Fibroblast of pulmonary artery (primary cell): ENCODE measurements at regions not wholly inside any gene's neighbourhood (a gene's known extent, or its start where the extent isn't known, plus 50 kb on each side); places are given as distances from the start of the nearest gene placed in this dataset.

Experiments used
- DNase-seq: peaks from one replicate; pipeline ENCODE4 v3.0.0-alpha.2; 2010; ENCODE audit warnings: low read depth
- H3K4me3 ChIP-seq: replicated peaks from 2 replicates; pipeline ENCODE4 v1.5.1; 2011; ENCODE audit warnings: low read depth, mild to moderate bottlenecking, control low read depth, low read length, moderate library complexity
- TF ChIP-seq, protein P1 (sequence below): IDR thresholded peaks from 2 replicates; pipeline ENCODE4 v1.5.1; 2011; ENCODE audit warnings: mild to moderate bottlenecking, control low read depth, low read length, inconsistent platforms; ENCODE audit errors: missing control alignments

DNA sequence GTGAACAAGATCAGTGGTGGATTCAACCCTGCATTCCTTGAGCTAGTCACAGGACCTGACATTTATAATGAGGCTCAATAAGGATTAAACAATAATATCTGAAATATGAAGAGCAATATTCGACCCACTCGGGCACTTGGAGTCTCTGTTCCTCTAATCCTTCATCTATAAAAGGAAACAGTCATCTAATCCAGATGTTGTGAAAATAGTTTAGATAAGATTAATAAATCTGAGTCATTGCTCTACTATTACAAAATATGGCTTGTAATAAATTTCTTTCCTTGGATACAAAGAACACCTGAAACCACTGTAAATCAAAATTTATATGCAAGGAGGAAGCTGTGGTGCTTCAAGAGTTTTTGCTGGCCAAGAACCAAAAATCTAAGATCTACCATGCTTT lies 846.9 kb upstream of the ACVR2A start:
- no peak overlapping the region for H3K4me3 ChIP-seq
- TF ChIP-seq, protein P1, sequence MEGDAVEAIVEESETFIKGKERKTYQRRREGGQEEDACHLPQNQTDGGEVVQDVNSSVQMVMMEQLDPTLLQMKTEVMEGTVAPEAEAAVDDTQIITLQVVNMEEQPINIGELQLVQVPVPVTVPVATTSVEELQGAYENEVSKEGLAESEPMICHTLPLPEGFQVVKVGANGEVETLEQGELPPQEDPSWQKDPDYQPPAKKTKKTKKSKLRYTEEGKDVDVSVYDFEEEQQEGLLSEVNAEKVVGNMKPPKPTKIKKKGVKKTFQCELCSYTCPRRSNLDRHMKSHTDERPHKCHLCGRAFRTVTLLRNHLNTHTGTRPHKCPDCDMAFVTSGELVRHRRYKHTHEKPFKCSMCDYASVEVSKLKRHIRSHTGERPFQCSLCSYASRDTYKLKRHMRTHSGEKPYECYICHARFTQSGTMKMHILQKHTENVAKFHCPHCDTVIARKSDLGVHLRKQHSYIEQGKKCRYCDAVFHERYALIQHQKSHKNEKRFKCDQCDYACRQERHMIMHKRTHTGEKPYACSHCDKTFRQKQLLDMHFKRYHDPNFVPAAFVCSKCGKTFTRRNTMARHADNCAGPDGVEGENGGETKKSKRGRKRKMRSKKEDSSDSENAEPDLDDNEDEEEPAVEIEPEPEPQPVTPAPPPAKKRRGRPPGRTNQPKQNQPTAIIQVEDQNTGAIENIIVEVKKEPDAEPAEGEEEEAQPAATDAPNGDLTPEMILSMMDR = no peak
- peak; percentile 28 for DNase-seq

DNA sequence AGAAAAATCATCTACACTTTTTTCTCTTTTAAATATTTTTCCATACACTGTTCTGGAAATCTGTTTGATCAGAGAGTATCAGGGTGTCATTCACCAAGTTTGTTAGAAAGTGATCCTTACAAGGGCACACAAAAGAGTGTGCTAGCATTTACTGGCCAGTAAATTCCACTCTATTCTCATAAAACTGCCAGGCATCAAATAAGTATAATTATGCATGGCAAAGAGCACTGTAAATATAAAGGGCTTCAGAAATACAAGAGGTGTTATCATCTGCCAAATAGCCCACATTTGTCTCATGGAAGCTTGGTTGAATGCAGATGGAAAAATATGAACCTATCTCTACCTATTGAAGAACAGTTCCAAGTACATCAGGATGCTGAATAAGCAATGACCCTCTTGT lies 847.3 kb upstream of the ACVR2A start:
- TF ChIP-seq, protein P1 = no peak

DNA sequence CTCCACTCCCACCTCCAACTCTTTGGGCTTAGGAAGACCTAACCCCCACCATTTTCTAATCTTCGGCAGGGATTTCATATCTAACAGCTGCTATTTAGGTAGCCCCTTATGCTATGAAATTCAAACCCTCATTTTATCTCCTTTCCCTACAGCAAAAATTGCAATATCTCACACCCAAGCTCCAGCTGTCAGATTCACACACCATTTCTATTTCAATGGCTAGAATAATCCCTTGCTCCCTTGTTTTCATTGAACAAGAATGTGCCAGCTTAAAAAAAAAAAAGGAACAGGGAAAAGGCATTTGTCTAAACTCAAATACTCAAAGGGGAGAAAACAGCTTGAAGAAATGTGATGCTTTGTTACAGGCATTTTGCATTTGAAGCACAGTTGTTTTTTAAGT lies 850.6 kb upstream of the ACVR2A start:
- TF ChIP-seq, protein P1 = no peak
- no peak overlapping the region for H3K4me3 ChIP-seq
- DNase-seq = no peak

More for the DNA sequence above, 847.3 kb upstream of the ACVR2A start:
- H3K4me3 ChIP-seq = no peak overlapping the region
- DNase-seq = no peak

DNA sequence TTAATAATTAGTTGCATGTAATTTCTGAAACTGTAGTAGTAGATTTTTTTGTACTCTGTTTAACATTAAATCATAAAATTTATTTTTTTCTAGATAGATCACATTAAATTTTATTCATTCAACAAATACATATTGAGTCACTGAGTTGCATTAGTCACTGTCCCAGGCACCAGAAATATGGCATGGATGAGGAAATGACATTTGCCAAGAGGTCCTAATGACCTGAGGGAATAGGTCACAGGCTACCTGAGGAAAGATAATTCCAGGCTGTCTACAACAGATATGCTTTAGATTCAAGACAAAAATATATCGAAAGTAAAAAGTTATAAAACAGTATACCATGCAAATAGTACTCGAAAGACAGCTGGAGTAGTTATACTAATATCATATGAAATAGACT lies 852.4 kb upstream of the ACVR2A start:
- DNase-seq = no peak
- TF ChIP-seq, protein P1 = no peak
- no peak overlapping the region for H3K4me3 ChIP-seq

DNA sequence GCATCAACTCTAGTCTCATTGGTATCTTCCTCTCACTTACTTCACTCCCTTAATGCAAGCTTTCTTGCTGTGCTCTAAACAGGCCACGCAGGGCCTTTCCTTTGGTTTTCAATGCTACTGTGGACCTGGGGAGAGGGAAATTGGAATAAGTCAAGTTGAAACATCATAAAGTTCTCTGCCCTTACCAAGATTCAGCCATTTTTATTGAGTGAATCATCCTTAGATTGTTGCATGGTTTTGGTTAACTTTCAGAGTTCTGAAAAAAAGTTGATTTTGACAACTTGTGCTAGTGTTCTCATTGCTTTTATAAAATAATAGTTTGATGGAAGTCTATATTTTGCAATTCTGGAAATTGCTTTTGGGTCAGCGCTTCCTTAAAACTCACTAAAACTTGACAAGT lies 852.8 kb upstream of the ACVR2A start:
- DNase-seq = peak; percentile 41

DNA sequence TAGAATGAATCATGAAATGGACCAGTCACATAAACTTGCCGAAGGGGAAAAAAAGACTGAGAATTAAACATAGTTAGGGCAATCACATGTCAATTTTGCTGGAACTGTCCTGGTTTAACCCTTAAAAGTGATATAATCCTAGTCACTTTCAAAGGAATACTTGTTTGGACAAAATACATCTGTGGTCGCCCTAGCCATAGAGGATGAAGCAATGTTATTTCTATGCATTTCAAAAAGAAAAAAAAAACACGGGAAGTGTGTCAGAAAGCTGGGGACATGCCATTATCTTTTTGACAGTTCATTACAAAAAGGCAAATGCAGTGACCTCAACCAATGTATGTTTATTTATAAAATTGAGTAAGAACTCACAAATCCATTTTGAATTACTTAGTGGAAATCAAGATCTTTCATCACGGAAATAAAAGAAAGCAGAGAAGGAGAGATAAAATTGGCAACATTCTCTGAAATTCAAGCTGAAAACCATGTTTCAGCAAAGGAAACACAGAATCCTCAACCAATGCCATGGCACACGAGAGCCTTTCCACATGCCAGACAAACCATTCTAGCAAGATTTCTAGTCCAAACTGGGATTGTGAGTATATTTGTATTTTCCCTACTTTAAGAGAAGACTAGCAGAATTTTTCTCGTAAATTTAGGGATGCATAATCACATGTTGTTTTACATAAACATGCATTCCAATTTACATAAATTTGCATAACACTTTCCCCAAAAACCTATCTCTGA lies 854.3 kb upstream of the ACVR2A start:
- DNase-seq = peak; percentile 87
- TF ChIP-seq, protein P1 = no peak
- no peak overlapping the region for H3K4me3 ChIP-seq

More for the DNA sequence above, 852.8 kb upstream of the ACVR2A start:
- no peak overlapping the region for H3K4me3 ChIP-seq
- TF ChIP-seq, protein P1 = no peak

DNA sequence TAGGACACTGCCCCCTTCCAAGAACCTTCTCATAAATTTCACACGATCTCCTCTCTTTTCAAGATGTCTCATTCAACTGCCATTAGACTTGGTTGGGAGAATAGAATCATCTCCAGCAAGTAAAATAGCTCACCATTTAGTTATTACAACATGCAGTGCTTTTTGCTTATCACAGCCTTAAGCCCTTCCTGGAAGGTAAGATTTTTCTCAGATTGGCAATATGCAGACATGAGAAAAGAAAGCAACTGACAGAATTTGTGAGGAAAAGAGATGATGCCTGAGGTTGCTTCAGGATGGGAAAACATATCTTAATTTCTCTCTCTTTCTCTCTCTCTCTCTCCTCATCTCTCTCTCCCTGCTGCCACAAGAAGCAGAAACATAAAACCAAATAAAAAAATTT lies 855.1 kb upstream of the ACVR2A start:
- TF ChIP-seq, protein P1 = no peak
- H3K4me3 ChIP-seq = no peak overlapping the region
- DNase-seq = peak; percentile 33
